Activated T-cell treated with anti-CD3 and anti-CD28 coated beads, Interleukin-2, amount 50 U/mL, for 4 hours (primary cell): ENCODE measurements at regions not wholly inside any gene's neighbourhood (a gene's known extent, or its start where the extent isn't known, plus 50 kb on each side); places are given as distances from the start of the nearest gene placed in this dataset.
A peak's percentile ranks its signal among the peaks of the same experiment; 100 is the strongest.
"Not testable (repeated sequence)": the region's sequence is repeated elsewhere in the genome, so short reads cannot be mapped to it uniquely, and the experiment has no call there.

Experiments
- ATAC-seq, 2 donors: fragments of 200-7000 bp; cut with Tn5 transposase; one replicate each; pipeline ENCODE4 v1.10.0; 2021
- DNase-seq: peaks from one replicate; pipeline ENCODE4 v3.0.0-alpha.2; 2020
- H3K27me3 Mint-ChIP-seq: one replicate; pipeline ENCODE4 v1.8.0; 2021; ENCODE audit warnings: low read depth, mixed read lengths
- H3K36me3 Mint-ChIP-seq: one replicate; pipeline ENCODE4 v1.8.0; 2022; ENCODE audit warnings: mixed read lengths; ENCODE audit not compliant: insufficient read depth
- H3K4me1 Mint-ChIP-seq: one replicate; pipeline ENCODE4 v1.8.0; 2021; ENCODE audit warnings: low read depth, mixed read lengths
- H3K4me3 Mint-ChIP-seq: one replicate; pipeline ENCODE4 v1.8.0; 2021; ENCODE audit warnings: mild to moderate bottlenecking, moderate library complexity, mixed read lengths
- H3K9me3 Mint-ChIP-seq: one replicate; pipeline ENCODE4 v1.8.0; 2021; ENCODE audit warnings: mixed read lengths

DNA sequence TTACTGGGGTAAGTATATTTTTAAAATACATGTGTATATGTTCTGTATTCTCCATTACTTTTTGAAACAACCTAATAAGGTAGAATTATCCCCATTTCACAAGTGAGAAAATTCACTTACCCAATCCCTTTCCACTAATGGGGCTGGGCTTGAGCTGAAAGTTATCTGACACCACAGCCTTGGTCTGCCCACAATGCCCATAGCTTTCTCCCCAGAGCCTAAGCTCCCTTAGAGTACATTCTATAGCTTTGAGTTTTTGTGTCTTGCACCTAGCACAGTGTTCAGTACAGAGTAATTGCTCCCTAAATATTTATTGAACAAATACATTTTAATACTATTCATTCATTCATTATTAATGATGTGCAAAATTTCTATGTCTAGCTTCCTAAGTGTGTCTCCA, 152.7 kb upstream of the RUNX1 start:
- no peaks in the 10 kb centered on the region for H3K36me3 Mint-ChIP-seq
- H3K4me3 Mint-ChIP-seq, result no peak overlapping the region
- peaks cover 3% of the 10 kb centered on the region for H3K27me3 Mint-ChIP-seq
- DNase-seq (no peak), ATAC-seq (no peak)
- H3K4me1 Mint-ChIP-seq, result peaks cover 33% of the 10 kb centered on the region
- no peaks in the 10 kb centered on the region for H3K9me3 Mint-ChIP-seq

DNA sequence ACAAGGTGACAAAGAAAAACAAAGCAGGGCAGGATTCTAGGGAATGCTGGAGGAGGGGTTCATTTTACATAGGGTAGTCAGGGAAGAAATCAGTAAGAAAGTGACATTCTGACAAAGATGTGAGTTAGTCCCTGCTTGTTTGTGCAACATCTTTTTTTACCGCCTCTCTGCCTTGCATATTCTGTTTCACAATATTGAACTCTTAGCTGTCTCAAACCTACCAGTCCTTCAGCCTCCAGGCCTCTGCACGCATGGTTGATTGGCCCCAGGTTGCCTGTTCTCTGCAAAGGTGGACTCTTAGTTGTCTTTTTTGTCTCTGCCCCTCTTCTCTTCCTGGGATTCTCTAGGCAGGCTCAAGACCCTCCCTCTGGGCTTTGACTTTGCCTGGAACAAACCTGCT, 152.2 kb upstream of the RUNX1 start:
- H3K36me3 Mint-ChIP-seq, result no peaks in the 10 kb centered on the region
- H3K4me1 Mint-ChIP-seq, result peaks cover 29% of the 10 kb centered on the region
- no peak overlapping the region for H3K4me3 Mint-ChIP-seq
- ATAC-seq, result no peak
- peaks cover 3% of the 10 kb centered on the region for H3K27me3 Mint-ChIP-seq
- no peak for DNase-seq
- H3K9me3 Mint-ChIP-seq, result no peaks in the 10 kb centered on the region

- Mint-ChIP-seq H3K36me3 (no peaks in the 10 kb centered on the region), H3K9me3 (no peaks in the 10 kb centered on the region), H3K27me3 (peaks cover 3% of the 10 kb centered on the region), H3K4me1 (peaks cover 14% of the 10 kb centered on the region), H3K4me3 (no peak overlapping the region)
- ATAC-seq, result no peak
- no peak for DNase-seq
Measured at GRCh38 chr21:35199733-35200015, 150.6 kb upstream of the RUNX1 start.

GRCh38 chr21:35198982-35199732, 150.1 kb upstream of the RUNX1 start:
- no peak overlapping the region for H3K4me3 Mint-ChIP-seq
- peaks cover 3% of the 10 kb centered on the region for H3K27me3 Mint-ChIP-seq
- no peaks in the 10 kb centered on the region for H3K36me3 Mint-ChIP-seq
- DNase-seq (no peak), ATAC-seq (peak in 1 of 2 donors; percentile 33)
- no peaks in the 10 kb centered on the region for H3K9me3 Mint-ChIP-seq
- peaks cover 12% of the 10 kb centered on the region for H3K4me1 Mint-ChIP-seq

- H3K4me3 Mint-ChIP-seq, result no peak overlapping the region
- no peaks in the 10 kb centered on the region for H3K36me3 Mint-ChIP-seq
- ATAC-seq (no peak), DNase-seq (no peak)
- peaks cover 3% of the 10 kb centered on the region for H3K27me3 Mint-ChIP-seq
- peaks cover 8% of the 10 kb centered on the region for H3K4me1 Mint-ChIP-seq
- H3K9me3 Mint-ChIP-seq, result peaks cover 2% of the 10 kb centered on the region
Measured at GRCh38 chr21:35198565-35198964, 149.5 kb upstream of the RUNX1 start.

GRCh38 chr21:35197992-35198431, 148.9 kb upstream of the RUNX1 start:
- DNase-seq (no peak), ATAC-seq (no peak)
- H3K4me3 Mint-ChIP-seq, result no peak overlapping the region
- peaks cover 3% of the 10 kb centered on the region for H3K27me3 Mint-ChIP-seq
- H3K4me1 Mint-ChIP-seq, result peaks cover 7% of the 10 kb centered on the region
- no peaks in the 10 kb centered on the region for H3K36me3 Mint-ChIP-seq
- H3K9me3 Mint-ChIP-seq, result peaks cover 3% of the 10 kb centered on the region

DNA sequence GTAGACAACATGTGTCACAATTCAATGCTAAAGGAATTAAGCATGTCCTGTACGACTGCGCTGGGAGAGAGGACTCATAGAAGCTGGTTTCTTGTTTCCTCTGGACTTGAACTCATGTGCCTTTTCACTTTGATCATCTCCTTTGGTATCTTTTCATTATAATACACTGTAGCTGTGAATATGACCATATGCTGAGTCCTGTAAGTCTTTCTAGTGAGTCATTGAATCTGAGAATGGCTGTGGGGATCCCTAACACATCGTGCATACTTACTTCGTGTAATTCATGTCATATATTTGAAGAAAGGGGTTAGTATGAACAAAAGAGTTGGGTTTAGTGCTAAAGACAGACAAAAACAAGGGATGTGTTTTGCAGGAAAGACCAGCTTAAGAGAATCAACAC, 148.1 kb upstream of the RUNX1 start:
- Mint-ChIP-seq H3K9me3 (peaks cover 3% of the 10 kb centered on the region), H3K27me3 (peaks cover 3% of the 10 kb centered on the region), H3K36me3 (no peaks in the 10 kb centered on the region), H3K4me1 (peaks cover 7% of the 10 kb centered on the region), H3K4me3 (no peak overlapping the region)
- ATAC-seq (peak; percentile 58 to 66), DNase-seq (no peak)

DNA sequence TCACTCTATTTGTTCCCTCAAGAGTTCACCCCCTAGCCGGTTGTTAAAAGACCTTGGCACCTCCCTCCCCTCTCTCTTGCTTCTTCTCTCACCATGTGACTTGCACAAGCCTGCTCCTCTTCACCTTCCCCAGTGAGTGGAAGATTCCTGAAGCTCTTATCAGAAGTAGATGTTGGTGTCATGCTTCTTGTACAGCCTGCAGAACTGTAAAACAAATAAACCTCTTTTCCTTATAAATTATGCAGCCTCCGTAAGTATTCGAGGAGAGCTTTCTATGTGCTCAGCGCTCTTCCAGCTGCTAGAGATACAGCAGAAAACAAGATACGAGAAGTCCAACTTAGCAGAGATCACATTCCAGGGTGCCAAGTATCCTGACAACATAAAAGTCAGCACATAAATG, 147.0 kb upstream of the RUNX1 start:
- peaks cover 3% of the 10 kb centered on the region for H3K27me3 Mint-ChIP-seq
- no peak for ATAC-seq
- H3K4me1 Mint-ChIP-seq, result peaks cover 7% of the 10 kb centered on the region
- DNase-seq, result no peak
- no peak overlapping the region for H3K4me3 Mint-ChIP-seq
- H3K36me3 Mint-ChIP-seq, result no peaks in the 10 kb centered on the region
- H3K9me3 Mint-ChIP-seq, result peaks cover 3% of the 10 kb centered on the region

GRCh38 chr21:35195232-35195631, 146.1 kb upstream of the RUNX1 start:
- ATAC-seq (no peak), DNase-seq (no peak)
- Mint-ChIP-seq H3K36me3 (no peaks in the 10 kb centered on the region), H3K4me3 (no peak overlapping the region), H3K27me3 (peaks cover 3% of the 10 kb centered on the region), H3K4me1 (peaks cover 10% of the 10 kb centered on the region), H3K9me3 (peaks cover 3% of the 10 kb centered on the region)

DNA sequence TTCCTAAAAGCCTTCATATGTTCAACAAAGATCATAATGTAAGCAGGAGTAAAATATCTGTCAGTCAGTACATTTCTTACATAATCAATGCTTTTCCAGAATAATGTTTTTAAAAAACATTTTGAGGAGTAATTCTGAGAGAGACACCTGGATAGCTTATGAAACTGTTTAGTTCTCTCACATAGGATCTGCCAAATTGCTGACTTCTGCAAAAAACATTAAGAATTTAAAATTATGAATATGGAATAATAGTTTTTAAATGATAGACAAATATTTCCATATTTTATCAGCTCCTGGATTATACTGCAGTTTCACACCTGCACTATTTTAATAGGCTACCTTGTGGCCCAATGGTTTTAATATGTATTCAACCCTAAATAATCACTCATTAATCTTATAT, 142.7 kb upstream of the RUNX1 start:
- H3K4me3 Mint-ChIP-seq, result no peak overlapping the region
- ATAC-seq, result no peak
- no peaks in the 10 kb centered on the region for H3K36me3 Mint-ChIP-seq

GRCh38 chr21:35191128-35191527, 142.0 kb upstream of the RUNX1 start:
- Mint-ChIP-seq H3K9me3 (peaks cover 3% of the 10 kb centered on the region), H3K4me3 (no peak overlapping the region), H3K4me1 (peaks cover 4% of the 10 kb centered on the region), H3K27me3 (no peaks in the 10 kb centered on the region), H3K36me3 (no peaks in the 10 kb centered on the region)
- ATAC-seq (no peak), DNase-seq (no peak)

More for the DNA sequence above, 142.7 kb upstream of the RUNX1 start:
- Mint-ChIP-seq H3K4me1 (peaks cover 4% of the 10 kb centered on the region), H3K9me3 (peaks cover 3% of the 10 kb centered on the region), H3K27me3 (no peaks in the 10 kb centered on the region)
- no peak for DNase-seq

DNA sequence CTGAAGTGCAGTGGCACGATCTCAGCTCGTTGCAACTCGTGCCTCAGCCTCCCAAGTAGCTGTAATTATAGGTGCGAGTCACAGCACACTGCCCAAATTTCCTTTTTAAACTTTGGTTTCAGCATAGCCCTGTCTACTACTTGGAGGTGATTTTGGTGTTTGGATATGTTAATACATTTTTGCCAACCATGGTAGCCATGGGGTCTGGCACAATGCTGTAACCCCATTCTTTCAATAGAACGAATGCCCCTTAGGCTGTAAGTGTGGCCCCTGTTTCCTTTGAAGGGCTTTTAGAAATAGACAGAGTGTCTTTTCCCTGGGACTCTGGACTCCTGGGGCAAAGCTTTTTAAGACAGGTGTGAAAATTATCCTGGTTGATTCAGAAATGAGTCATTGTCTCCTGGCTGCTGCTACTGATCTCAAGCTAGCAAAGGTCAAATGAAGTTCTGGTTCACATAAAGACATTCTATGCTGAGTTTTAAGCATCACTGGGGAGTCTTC, 141.1 kb upstream of the RUNX1 start:
- peak in 1 of 2 donors; percentile 53 for ATAC-seq
- no peak overlapping the region for H3K4me3 Mint-ChIP-seq

DNA sequence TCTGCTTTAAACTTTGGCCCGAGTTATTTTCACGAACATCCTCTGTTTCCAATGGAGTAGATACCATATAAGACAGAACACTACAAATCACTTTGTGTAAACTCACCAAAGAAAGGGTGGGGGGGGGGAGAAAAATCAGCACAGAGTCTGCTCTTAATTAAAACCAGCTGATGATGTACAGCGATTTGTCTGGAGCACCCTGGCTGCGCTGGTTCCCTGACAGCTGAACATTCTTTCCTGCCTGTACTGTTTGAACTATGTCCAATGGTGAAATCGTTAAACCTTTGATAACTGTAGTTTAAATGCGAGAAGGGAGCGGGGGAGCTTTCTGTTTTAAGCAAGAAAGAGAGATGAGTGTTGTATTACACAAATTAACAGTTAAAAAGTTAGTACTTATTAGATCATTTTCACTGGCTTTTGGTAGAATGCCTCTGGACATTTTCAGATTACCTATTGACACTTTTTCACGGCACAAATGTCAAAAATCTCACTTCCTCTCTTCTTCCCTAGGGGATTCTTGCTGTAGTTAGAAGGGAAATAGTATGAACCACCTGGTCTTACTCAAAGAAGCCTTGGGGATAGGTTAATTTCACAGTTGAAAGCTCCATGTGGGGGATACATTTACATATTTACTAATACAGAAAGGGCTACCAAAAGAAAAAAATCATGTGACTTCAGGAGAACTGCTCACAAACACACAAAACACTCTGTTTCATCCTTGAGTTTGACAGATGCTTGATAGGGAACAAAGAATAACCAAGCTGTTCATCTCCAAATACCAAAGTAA, 140.2 kb upstream of the RUNX1 start:
- H3K4me3 Mint-ChIP-seq, result no peak overlapping the region
- ATAC-seq (no peak), DNase-seq (no peak)
- peaks cover 3% of the 10 kb centered on the region for H3K9me3 Mint-ChIP-seq
- no peaks in the 10 kb centered on the region for H3K36me3 Mint-ChIP-seq
- no peaks in the 10 kb centered on the region for H3K27me3 Mint-ChIP-seq
- H3K4me1 Mint-ChIP-seq, result peaks cover 4% of the 10 kb centered on the region

More for the DNA sequence above, 141.1 kb upstream of the RUNX1 start:
- no peak for DNase-seq
- Mint-ChIP-seq H3K27me3 (no peaks in the 10 kb centered on the region), H3K36me3 (no peaks in the 10 kb centered on the region), H3K9me3 (peaks cover 3% of the 10 kb centered on the region), H3K4me1 (peaks cover 4% of the 10 kb centered on the region)

DNA sequence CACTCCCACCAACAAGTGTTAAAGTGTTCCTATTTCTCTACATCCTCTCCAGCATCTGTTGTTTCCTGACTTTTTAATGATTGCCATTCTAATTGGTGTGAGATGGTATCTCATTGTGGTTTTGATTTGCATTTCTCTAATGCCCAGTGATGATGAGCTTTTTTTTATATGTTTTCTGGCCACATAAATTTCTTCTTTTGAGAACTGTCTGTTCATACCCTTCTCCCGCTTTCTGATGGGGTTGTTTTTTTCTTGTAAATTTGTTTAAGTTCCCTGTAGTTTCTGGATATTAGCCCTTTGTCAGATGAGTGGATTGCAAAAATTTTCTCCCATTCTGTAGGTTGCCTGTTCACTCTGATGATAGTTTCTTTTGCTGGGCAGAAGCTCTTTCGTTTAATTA, 134.3 kb upstream of the RUNX1 start:
- DNase-seq, H3K9me3 Mint-ChIP-seq, H3K36me3 Mint-ChIP-seq, ATAC-seq, H3K27me3 Mint-ChIP-seq, H3K4me1 Mint-ChIP-seq, H3K4me3 Mint-ChIP-seq: not testable (repeated sequence)

- ATAC-seq, result peak; percentile 64 to 69
- Mint-ChIP-seq H3K9me3 (peaks cover 8% of the 10 kb centered on the region), H3K4me1 (peaks cover 11% of the 10 kb centered on the region), H3K36me3 (no peaks in the 10 kb centered on the region), H3K4me3 (no peak overlapping the region), H3K27me3 (peaks cover 6% of the 10 kb centered on the region)
- DNase-seq, result no peak
Measured at GRCh38 chr21:35179990-35180540, 131.0 kb upstream of the RUNX1 start.
